NCI-H524 treated with DMSO at 0.1 percent for 48 hours (cell line): ENCODE measurements at regions not wholly inside any gene's neighbourhood (a gene's known extent, or its start where the extent isn't known, plus 50 kb on each side); places are given as distances from the start of the nearest gene placed in this dataset.
"Not testable (repeated sequence)": the region's sequence is repeated elsewhere in the genome, so short reads cannot be mapped to it uniquely, and the experiment has no call there.

Experiments used
- DNase-seq: peaks from one replicate; lab custom pipeline; 2025; lab: John Stamatoyannopoulos, UW

DNA sequence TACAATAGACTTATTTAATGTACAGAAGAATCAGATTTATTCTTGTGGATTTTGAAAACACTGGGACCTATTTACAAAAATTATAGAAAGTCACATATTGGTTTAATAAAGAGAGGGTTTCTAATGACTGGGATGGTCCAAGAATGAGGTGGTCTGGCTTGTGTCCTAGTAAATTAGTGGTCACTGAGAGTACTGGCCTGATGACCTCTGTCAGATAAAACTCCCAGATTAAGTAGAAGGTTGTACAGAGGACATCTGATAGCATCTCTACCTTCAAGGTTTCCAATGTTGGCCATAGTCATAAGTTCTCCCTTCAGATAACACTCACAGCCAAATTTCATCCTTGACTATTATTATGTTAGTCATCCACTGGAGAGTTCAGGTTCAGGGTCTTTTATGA lies 692.9 kb downstream of the MTRR start:
- no peak for DNase-seq

DNA sequence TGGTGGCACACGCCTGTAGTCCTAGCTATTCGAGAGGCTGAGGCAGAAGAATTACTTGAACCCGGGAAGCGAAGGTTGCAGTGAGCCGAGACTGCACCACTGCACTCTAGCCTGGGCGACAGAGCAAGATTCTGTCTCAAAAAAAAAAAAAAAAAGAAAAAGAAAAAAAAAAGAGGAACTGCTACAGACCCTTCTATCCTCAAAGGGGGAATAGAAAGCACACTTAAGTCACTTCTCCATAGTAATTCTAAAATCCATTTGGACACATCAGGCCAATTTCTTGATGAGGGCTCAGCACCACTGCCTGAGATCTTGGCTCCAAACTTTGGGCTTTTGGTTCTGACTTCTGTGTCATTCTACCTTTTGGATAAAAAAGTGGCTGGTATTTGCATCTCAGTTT lies 694.6 kb downstream of the MTRR start:
- not testable (repeated sequence) for DNase-seq

DNA sequence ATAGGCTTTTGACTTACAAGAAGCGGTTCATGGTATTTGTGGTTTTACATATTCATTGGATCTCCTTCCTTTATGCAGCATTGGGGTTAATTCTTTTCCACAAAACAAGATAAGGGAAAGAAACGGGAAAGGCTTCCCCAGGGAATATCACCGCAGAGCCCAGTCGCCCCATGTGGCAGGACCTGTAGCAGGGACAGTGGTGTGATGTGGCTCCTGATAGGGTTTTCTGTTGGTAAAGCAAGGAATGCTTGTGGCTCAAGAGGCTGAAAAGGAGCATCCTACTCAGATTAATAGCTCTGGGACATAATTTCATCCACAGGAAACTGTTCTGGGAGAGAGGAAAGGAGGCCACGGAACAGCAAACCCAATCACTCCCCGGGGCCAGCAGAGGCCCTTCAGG lies 699.9 kb downstream of the MTRR start:
- DNase-seq = no peak

DNA sequence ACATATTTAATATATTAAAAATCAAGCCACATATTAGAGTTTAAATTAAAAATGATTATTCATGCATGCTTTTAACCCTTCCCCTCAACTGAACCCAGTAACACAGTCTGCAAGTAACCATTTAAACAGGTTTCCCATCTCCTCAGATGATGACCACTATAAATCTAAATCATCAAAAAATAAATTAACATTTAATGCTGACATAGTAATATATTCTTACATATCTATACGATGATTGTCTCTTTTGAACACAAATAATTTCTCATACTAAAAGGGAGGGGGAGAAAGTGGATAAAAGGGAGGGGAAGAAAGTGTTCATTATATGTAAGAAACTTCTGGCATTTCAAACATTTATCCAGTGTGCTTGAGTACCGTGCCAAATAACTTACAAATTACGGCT lies 701.6 kb downstream of the MTRR start:
- no peak for DNase-seq

DNA sequence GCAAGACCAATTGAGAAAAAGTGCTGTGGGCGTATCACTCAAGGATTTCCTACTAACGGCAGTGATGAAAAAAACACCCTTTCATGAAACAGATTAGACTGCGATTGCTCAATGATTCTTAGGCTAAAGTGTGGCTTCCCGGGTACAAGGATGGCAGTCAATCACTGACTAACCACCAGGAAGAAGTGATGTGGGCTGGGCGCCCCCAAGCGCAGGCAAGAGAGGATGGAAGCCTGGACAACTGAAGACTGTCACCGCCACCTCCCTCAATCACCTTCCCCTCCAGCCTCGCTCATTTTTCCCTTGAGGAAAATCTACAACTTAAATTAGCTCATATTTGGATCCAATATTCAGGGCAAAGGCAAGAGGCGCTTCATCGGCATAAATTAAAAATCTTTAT lies 707.2 kb downstream of the MTRR start:
- DNase-seq = no peak

DNA sequence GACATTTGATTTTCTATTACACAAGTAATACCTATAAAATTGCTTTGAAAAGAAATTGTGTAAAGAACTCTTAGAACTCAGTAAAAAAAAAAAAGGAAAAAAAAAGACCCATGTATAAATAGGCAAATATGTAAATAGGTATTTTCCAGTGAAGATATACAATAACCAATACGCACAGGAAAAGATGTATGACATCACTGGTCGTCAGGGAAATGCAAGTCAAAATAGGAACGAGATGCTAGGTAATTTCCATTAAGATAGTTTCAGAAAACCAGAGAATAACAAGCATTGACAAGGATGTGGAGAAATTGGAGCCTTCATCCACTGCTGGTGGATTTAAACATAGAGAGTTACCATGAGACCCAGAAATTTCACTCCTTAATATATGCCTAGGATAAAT lies 708.8 kb downstream of the MTRR start:
- no peak for DNase-seq

DNA sequence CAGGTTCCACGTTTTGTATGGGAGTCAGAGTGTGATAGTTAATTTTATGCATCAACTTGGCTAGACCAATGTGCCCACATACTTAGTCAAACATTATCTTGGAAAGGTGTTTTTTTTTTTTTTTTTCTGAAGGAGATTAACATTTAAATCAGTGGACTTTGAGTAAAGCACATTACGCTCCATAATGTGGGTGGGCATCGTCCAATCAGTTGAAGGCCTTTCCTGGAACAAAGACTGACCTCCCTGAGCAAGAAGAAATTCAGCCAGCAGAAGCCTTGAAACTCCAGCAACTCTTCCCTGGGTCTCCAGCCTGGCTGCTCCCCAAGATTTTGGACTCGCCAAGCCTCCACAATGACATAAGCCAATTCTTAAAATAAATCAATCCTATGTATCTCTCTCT lies 711.4 kb downstream of the MTRR start:
- no peak for DNase-seq

DNA sequence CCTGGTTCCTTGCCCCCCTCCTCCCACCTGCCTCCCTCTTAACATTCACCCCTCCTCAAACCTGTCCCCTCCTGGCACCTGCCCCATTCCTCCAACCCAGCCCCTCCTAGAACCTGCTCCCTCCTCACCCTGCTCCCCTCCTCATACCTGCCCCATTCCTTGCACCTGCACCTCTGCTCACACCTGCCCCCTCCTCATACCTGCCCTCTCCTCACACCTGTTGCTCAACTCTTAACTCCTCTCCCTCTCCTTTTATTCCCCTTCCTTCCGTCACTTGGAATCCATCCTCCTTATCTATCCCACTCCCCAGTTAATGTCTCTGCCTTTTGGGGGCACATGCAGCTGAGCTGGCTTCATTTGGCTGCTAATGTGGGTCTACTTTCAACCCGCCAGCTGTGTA lies 712.1 kb downstream of the MTRR start:
- no peak for DNase-seq

DNA sequence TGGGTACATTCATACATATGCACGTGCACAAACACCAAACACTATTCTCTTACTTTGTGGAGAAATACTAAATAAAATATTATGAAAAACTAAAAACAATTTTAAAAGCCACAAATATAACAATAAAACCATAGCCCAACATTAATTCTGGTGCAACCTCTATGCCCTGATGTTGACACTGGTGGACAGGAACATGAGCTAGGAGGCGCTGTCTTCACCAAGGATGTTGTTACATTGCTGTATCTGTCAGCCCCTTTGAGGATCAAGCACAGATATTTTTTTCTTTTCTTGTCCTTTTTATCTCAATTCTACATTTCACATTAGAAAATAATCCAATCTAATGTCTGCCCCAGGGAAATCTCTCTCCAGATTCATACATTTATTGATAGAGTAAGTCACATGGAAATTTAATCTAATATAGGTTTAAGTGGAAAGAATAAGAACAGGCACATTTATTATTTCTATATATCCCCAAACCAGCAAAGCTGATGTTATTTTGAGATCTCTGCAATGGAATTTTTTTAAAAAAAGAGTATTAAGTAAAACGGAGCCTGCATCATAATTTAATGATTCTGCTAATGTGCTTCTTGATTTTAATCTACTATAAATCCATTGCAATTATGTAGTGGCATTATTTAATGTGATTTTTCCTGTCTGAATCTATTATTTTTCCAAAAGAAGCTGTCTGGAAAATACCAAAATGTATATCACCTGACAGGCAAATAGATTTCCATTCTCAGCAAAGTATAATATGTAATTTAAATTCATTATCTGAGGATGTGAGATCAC lies 716.5 kb downstream of the MTRR start:
- no peak for DNase-seq

DNA sequence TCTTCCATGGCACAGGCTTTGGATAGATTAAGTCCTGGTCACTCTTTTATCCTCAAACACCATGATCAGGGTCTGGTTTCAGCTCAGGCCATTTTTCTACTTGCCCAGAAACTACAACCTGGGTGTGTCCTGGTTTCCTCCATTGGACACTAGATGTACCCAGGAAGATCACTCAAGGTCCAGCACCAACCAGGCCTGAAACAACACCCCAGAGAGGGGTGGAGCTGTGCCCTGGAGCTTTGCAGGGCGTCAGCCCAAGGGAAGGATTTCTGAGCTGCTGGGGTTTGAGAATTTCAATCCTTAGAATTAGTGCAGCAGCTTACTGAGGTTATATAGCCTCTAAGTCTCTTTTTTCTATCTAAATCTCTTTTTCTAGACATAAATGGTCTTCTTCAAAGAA lies 722.0 kb downstream of the MTRR start:
- DNase-seq = no peak

DNA sequence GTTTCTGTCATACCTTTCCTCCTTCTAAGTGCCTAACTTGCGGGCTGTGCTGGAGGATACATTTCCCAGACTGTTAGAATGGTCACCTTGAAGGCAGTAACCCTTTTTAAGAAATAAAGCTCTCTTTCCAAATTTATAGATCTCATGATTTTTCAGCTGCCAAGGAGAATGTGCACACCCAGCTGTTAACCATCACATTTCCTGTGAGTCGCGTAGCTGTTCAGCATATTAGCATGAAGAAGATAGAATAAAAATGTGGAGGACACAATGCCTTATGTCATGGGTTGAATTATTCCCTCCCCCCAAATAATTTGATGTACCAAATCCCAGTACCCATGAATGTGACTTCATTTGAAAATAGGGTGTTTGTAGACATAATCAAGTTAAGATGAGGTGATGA lies 729.4 kb downstream of the MTRR start:
- no peak for DNase-seq

DNA sequence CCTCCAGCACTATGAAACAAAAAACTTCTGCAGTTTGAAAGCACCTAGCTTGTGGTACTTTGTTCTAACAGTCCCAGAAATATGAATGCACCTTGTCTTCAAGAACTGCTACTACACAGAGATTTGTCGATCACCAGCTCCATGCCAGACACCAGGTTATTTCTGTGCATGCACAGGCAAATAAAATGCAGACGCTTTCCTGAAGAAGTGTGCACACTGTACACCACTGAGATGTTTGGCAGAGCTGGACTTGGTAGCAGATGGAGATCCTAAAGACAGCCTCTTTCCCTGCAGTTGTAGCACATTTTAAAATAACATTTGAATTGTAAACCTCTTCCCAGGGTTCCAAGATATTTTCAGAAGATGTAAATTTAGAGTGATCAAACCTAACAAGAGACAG lies 730.0 kb downstream of the MTRR start:
- DNase-seq = no peak

DNA sequence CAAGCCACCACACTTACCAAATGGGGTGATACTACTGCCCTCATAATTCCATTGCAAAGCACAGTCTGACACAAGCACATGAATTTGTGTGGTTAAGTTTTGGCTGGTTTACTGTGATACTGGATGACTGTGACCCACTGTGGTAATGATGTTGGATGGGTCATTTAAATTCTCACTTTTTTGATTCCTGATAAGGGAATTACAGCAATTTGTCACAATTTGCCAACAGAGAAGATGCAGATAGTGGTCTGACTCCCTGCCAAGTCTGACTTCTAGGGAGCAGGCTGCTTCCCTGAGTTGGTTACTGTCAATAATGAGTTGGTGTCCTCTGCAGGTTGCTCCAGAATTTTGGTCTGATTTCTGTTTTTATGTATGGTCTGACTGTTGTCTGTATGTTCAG lies 731.9 kb downstream of the MTRR start:
- DNase-seq = no peak

DNA sequence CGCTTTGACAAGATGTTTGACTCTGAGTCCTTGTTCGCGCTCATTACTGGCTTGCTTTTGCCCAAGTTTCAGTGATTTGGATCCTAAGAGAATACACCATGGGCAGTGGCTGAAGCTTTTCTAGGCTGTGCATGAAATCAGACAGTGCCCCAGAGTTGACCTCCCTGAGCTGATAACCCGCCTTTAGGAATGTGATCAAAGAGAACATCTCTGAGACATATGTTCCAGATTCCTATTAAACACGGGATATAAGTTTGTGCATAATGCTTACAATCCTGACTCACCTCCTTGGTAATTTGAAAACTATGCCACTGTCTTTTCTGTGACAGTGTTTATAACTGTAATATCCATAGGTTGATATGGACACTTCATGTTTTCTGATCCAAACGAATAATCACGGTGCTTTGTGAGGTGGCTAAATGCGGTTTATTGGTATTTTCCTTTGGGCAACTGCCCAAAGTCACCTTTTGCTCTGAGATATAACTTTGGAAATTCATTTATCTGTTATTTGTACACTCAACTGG lies 732.9 kb downstream of the MTRR start:
- no peak for DNase-seq

DNA sequence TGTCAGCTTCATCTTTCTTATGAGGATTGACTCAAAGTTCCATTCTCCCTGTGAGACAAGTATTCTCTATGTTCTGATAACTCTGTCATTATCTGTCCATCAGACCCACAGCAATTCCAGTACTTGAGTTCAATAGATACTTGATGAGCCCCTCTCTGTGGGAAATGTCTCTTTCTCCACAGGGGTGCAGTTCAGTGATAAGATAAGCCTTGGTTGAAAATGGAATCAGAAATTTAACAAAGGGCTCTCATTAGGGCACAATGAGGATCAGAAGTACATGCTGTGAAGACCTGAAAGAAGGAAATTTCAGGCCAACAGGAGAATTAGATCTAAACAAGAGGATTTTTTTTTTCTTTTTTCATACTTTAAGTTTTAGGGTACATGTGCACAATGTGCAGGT lies 737.3 kb downstream of the MTRR start:
- DNase-seq = no peak

DNA sequence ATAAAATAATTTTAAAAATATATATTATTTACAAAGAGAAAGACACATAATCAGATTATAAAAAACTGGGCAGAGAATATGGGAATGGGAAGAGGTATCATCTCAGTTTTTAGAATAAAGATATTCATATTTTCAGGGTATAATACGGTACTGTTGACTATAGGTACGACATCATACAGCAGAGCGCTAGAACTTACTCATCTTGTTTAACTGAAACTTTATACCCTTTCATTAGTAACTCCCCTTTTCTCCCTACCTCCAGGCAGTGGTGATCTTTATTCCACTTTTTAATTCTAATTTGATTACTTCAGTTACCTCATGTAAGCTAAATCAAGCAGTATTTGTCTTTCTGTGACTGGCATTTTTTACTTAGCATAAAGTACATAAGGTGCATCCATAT lies 742.1 kb downstream of the MTRR start:
- no peak for DNase-seq

DNA sequence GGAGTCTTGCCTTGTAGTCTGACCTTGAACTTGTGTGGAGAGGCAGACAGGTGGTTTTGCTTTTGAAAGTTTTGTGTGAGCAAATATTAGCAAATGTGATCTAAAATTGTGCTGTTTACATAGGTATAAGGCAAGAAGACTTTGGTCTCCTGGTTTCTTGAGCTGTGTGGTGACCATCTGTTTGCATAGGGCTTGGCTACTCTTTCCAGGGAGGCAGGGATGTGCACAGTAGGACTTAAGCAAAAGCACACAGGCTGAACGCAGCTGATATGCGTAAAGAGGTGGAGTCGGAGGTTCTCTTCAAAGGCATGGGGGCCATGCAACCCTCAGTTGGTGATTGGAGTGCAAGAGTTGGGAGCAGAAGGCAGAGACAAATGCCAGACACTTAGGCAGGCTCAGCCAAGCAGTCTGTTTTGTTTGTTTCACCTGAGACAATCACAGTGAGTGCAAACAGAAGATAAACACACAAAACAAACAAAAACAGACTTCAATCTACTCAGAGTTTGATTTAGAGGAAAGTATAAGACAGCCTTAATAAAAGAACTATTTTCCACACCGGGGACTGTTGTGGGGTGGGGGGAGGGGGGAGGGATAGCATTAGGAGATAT lies 744.2 kb downstream of the MTRR start:
- no peak for DNase-seq

DNA sequence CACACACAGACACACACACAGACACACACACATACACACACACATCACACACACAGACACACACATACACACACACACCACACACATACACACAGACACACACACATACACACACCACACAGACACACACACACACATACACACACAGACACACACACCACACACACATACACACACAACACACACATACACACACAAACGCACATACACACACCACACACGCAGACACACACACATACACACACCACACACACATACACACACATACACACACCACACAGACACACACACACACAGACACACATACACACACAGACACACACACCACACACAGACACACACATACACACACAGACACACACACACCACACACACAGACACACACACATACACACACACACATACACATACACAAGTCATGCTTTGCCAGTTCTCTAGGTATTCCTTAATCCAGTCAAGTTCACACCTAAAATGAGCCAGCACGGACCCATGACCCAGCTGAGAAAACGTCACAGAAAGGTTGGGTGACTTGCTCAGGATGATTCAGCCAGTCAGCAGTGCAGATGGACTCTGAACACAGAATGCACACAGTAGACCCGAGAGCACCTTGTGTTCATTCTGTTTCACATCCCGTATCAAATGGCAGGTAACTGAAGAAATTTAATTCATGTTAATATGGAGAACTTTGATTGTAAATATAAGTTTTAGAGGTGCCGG lies 746.4 kb downstream of the MTRR start:
- DNase-seq = no peak

DNA sequence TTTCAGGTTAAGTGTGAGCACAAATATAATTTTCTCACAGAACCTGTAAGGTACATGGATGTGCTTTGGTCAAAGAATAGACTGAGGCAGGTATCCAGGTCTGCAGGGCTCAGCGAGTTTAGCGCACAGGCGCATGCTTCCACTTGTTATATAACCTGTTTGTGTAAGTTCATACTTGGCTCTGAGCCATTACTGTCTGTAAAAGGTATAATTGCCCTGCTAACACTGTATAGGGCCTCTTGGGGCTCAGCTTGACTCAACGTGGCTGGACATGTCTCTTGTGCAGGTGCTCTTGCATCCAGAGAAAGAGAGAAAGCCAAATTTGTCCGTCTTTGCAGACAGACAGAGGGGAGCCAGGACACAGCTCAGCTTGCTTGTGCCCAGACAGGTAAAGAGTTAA lies 759.6 kb downstream of the MTRR start:
- no peak for DNase-seq

DNA sequence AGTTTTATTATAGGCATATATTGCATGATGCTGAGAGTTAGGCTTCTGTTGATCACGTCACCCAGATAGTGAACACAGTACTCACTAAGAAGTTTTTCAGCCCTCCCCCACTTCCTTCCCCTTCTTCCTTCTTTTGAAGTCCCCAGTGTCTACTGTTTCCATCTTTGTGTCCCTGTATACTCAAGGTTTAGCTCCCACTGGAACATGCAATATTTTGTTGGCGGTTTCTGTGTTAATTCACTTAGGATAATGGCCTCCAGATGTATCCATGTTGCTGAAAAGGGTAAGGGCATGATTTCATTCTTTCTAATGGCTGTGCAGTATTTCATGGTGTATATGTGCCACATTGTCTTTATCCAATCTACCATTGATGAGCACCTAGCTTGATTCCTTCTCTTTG lies 764.3 kb downstream of the MTRR start:
- DNase-seq = no peak

DNA sequence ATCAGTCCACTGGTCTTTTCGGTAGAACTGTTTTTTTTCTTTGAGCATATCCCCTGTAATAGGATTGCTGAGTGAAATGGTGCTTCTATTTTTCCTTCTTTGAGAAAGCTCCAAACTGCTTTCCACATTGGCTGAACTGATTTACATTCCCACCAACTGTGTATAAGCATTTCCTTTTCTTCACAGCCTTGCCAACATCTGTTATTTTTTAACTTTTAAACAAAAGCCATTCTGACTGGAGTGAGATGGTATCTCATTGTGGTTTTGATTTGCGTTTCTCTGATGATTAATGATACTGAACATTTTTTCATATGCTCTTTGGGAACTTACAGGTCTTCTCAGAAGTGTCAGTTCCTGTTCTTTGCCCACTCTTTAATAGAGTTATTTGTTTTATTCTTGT lies 764.7 kb downstream of the MTRR start:
- DNase-seq = no peak

DNA sequence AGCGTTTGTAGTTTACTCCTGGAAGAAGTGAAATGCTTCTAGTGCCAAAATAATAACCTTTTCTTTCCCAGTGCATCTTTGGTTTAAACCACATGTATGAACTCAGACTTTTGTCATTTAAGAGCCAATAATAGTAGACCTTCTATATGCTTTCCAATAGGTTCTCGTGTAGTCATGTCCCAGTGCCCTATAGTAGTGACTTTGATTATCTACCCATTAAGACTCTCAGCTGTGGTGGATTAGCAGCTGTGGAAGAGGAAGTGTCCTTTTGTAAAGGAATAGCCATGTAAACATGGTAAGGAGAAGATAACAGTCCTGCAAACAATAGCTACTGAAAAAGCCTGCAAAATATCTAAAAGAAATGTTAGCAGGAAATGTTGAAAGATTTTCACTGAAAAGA lies 765.3 kb downstream of the MTRR start:
- no peak for DNase-seq

DNA sequence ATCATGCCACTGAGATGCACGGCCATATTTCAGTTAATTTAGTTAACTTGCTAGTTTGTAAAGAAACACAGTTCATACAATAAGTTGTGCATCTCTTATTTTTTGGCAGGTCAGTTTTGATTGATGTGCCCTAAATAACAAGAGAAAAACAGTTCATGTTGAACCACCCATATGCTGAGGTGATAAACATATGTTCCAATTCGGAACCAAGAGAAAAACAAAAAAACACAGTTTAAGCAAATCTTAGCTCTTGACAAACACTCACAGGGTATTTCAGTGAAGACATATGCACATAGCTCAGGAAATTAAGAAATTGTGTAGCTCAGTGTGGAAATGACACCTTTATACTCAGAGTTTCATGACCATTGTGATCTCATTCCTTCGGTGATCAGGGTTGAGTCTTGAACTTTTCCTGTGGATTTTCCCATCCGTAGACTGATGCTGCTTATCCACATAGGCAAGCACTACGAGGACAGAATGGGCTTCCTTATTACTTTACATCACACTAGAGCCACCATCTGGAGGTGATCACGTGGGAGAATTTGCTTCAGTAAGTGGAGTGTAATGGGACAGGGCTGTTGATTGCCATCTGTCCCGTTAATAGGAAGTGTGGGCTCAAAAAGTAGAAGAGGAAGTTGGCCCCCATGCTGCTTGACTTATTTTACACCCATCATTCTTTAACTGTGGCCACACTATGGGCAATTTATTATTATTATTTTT lies 773.0 kb downstream of the MTRR start:
- DNase-seq = peak; percentile 100
